Endodermal cell (in vitro differentiated cells): ENCODE measurements at regions not wholly inside any gene's neighbourhood (a gene's known extent, or its start where the extent isn't known, plus 50 kb on each side); places are given as distances from the start of the nearest gene placed in this dataset.
"Not testable (repeated sequence)": the region's sequence is repeated elsewhere in the genome, so short reads cannot be mapped to it uniquely, and the experiment has no call there.

Experiments used
- DNase-seq: peaks from one replicate; pipeline ENCODE4 v3.0.0-alpha.2; 2017
- H3K27ac ChIP-seq: 2 replicates; pipeline ENCODE4 v1.5.1; 2013; ENCODE audit warnings: mild to moderate bottlenecking, low read depth, low read length, moderate library complexity
- H3K27me3 ChIP-seq: 2 replicates; pipeline ENCODE4 v1.6.1; 2013; ENCODE audit warnings: mild to moderate bottlenecking, low read length, moderate library complexity; ENCODE audit not compliant: insufficient read depth, control insufficient read depth, poor library complexity, severe bottlenecking
- H3K36me3 ChIP-seq: 2 replicates; pipeline ENCODE4 v1.7.0; 2013; ENCODE audit warnings: mild to moderate bottlenecking, low read length, moderate library complexity; ENCODE audit not compliant: control insufficient read depth, insufficient read depth
- H3K4me1 ChIP-seq: one replicate; pipeline ENCODE4 v1.7.0; 2013; ENCODE audit warnings: low read length; ENCODE audit not compliant: control insufficient read depth, insufficient read depth
- H3K4me3 ChIP-seq: 2 replicates; pipeline ENCODE4 v1.5.1; 2013; ENCODE audit warnings: mild to moderate bottlenecking, low read length, moderate library complexity
- H3K9ac ChIP-seq: 2 replicates; pipeline ENCODE4 v1.6.1; 2013; ENCODE audit warnings: mild to moderate bottlenecking, low read length, moderate library complexity; ENCODE audit not compliant: poor library complexity, severe bottlenecking; ENCODE audit errors: extremely low read depth
- H3K9me3 ChIP-seq: 2 replicates; pipeline ENCODE4 v1.6.1; 2013; ENCODE audit warnings: mild to moderate bottlenecking, low read length, moderate library complexity; ENCODE audit not compliant: control insufficient read depth
- H3K27ac Mint-ChIP-seq: 2 replicates; pipeline ENCODE4 v1.8.0; 2020; ENCODE audit warnings: mixed read lengths
- H3K27me3 Mint-ChIP-seq: 2 replicates; pipeline ENCODE4 v1.8.0; 2021; ENCODE audit warnings: mild to moderate bottlenecking, mixed read lengths; ENCODE audit not compliant: insufficient read depth
- H3K36me3 Mint-ChIP-seq: 2 replicates; pipeline ENCODE4 v1.8.0; 2020; ENCODE audit warnings: low read depth, mixed read lengths
- H3K4me1 Mint-ChIP-seq: 2 replicates; pipeline ENCODE4 v1.8.0; 2020; ENCODE audit warnings: mixed read lengths
- H3K4me3 Mint-ChIP-seq: 2 replicates; pipeline ENCODE4 v1.8.0; 2020; ENCODE audit warnings: mild to moderate bottlenecking, moderate library complexity, mixed read lengths
- H3K9me3 Mint-ChIP-seq: 2 replicates; pipeline ENCODE4 v1.8.0; 2020; ENCODE audit warnings: mild to moderate bottlenecking, mixed read lengths
- CTCF ChIP-seq: fragments of 200-600 bp; sonication (generic); conservative IDR thresholded peaks from 2 replicates; pipeline ENCODE4 v1.5.0; 2021; ENCODE audit warnings: antibody characterized with exemption, mild to moderate bottlenecking
- WGBS, 2 experiments: methylation state at CpG; one replicate each; pipeline versions ENCODE4 v1.1.5 to v1.1.7; 2013; ENCODE audit warnings: missing lambda C conversion rate in 2 of 2, mixed read lengths in 1 of 2; ENCODE audit not compliant: insufficient coverage in 1 of 2, insufficient read length in 1 of 2; 5-methylcytosine and 5-hydroxymethylcytosine counted together

- H3K36me3 ChIP-seq = no peaks in the 10 kb centered on the region
- WGBS, 2 experiments = 87 to 88% methylated on average over 7 to 11 of the region's 11 CpGs
- no peaks in the 10 kb centered on the region for H3K36me3 Mint-ChIP-seq
- no peak for TF ChIP-seq CTCF
- no peak overlapping the region for H3K9ac ChIP-seq
- no peaks in the 10 kb centered on the region for H3K9me3 Mint-ChIP-seq
- H3K27ac Mint-ChIP-seq = no peak overlapping the region
- H3K27me3 ChIP-seq = no peaks in the 10 kb centered on the region
- no peaks in the 10 kb centered on the region for H3K9me3 ChIP-seq
- H3K4me1 ChIP-seq = no peaks in the 10 kb centered on the region
- no peak overlapping the region for H3K27ac ChIP-seq
- H3K27me3 Mint-ChIP-seq = peaks cover 13% of the 10 kb centered on the region
- H3K4me3 ChIP-seq = no peak overlapping the region
- DNase-seq = no peak
- peaks cover 5% of the 10 kb centered on the region for H3K4me1 Mint-ChIP-seq
- no peak overlapping the region for H3K4me3 Mint-ChIP-seq
Measured at GRCh38 chr21:32868631-32869454, 97.3 kb upstream of the PAXBP1 start.

GRCh38 chr21:32869459-32869858, 97.9 kb upstream of the PAXBP1 start:
- Histone ChIP-seq H3K9ac (no peak overlapping the region), H3K36me3 (no peaks in the 10 kb centered on the region), H3K4me3 (no peak overlapping the region), H3K27me3 (no peaks in the 10 kb centered on the region), H3K27ac (no peak overlapping the region), H3K9me3 (no peaks in the 10 kb centered on the region), H3K4me1 (no peaks in the 10 kb centered on the region)
- H3K9me3 Mint-ChIP-seq = peaks cover 2% of the 10 kb centered on the region
- no peak for TF ChIP-seq CTCF
- DNase-seq = no peak
- WGBS, 2 experiments = 77 to 92% methylated on average over 1 to 3 of the region's 3 CpGs
- H3K36me3 Mint-ChIP-seq = no peaks in the 10 kb centered on the region
- no peak overlapping the region for H3K4me3 Mint-ChIP-seq
- no peak overlapping the region for H3K27ac Mint-ChIP-seq
- peaks cover 13% of the 10 kb centered on the region for H3K27me3 Mint-ChIP-seq
- peaks cover 5% of the 10 kb centered on the region for H3K4me1 Mint-ChIP-seq

- WGBS, 2 experiments = 61 to 63% methylated on average over 3 of the region's 3 CpGs
- Mint-ChIP-seq H3K27ac (no peak overlapping the region), H3K9me3 (peaks cover 2% of the 10 kb centered on the region), H3K27me3 (peaks cover 6% of the 10 kb centered on the region), H3K36me3 (no peaks in the 10 kb centered on the region), H3K4me1 (no peaks in the 10 kb centered on the region), H3K4me3 (no peak overlapping the region)
- TF ChIP-seq CTCF = no peak
- H3K27me3 ChIP-seq = peaks cover 10% of the 10 kb centered on the region
- DNase-seq = no peak
- no peaks in the 10 kb centered on the region for H3K4me1 ChIP-seq
- H3K36me3 ChIP-seq = no peaks in the 10 kb centered on the region
- no peak overlapping the region for H3K9ac ChIP-seq
- H3K27ac ChIP-seq = no peak overlapping the region
- no peak overlapping the region for H3K4me3 ChIP-seq
- H3K9me3 ChIP-seq = no peaks in the 10 kb centered on the region
Measured at GRCh38 chr21:32876426-32876825, 104.9 kb upstream of the PAXBP1 start.

- H3K9me3 Mint-ChIP-seq, H3K27me3 Mint-ChIP-seq, H3K9me3 ChIP-seq, H3K4me1 ChIP-seq, H3K27me3 ChIP-seq, H3K4me1 Mint-ChIP-seq, DNase-seq, H3K4me3 Mint-ChIP-seq, H3K36me3 Mint-ChIP-seq, H3K36me3 ChIP-seq, H3K27ac Mint-ChIP-seq, H3K27ac ChIP-seq, H3K9ac ChIP-seq, H3K4me3 ChIP-seq: not testable (repeated sequence)
- WGBS, 2 experiments = no CpG with 5 or more reads among the region's 2 CpGs
Measured at GRCh38 chr21:32877888-32878287, 106.3 kb upstream of the PAXBP1 start.
